ENCODE measurements at regions not wholly inside any gene's neighbourhood (a gene's known extent, or its start where the extent isn't known, plus 50 kb on each side); places are given as distances from the start of the nearest gene placed in this dataset.

- no peak for DNase-seq
These were observed 557.8 kb downstream of the HACE1 start for GRCh38 chr6:104301951-104302350.

- no peak for DNase-seq
These were observed 573.1 kb downstream of the HACE1 start for GRCh38 chr6:104286641-104287040.

- DNase-seq, result no peak
These were observed 574.8 kb downstream of the HACE1 start for GRCh38 chr6:104284872-104285271.

GRCh38 chr6:104282581-104282980 lies 577.1 kb downstream of the HACE1 start:
- DNase-seq, result no peak

GRCh38 chr6:104281370-104281769 lies 578.3 kb downstream of the HACE1 start:
- no peak for DNase-seq

- DNase-seq, result no peak
These were observed 591.3 kb downstream of the HACE1 start for GRCh38 chr6:104268389-104268788.

GRCh38 chr6:104266922-104267321 lies 592.8 kb downstream of the HACE1 start:
- no peak for DNase-seq

- DNase-seq, result no peak
These were observed 603.1 kb downstream of the HACE1 start for GRCh38 chr6:104256646-104257045.

GRCh38 chr6:104253236-104253635 lies 606.5 kb downstream of the HACE1 start:
- DNase-seq, result no peak

GRCh38 chr6:104252276-104252675 lies 607.4 kb downstream of the HACE1 start:
- DNase-seq, result no peak

GRCh38 chr6:104251651-104252050 lies 608.1 kb downstream of the HACE1 start:
- no peak for DNase-seq

- DNase-seq, result no peak
These were observed 618.9 kb downstream of the HACE1 start for GRCh38 chr6:104240865-104241264.

GRCh38 chr6:104239971-104240370 lies 619.7 kb downstream of the HACE1 start:
- no peak for DNase-seq

- no peak for DNase-seq
These were observed 630.7 kb downstream of the HACE1 start for GRCh38 chr6:104229057-104229456.

GRCh38 chr6:104227508-104227907 lies 632.2 kb downstream of the HACE1 start:
- DNase-seq, result no peak

GRCh38 chr6:104226790-104227446 lies 632.8 kb downstream of the HACE1 start:
- DNase-seq, result no peak

- no peak for DNase-seq
These were observed 641.6 kb downstream of the HACE1 start for GRCh38 chr6:104218116-104218515.

- no peak for DNase-seq
These were observed 644.8 kb downstream of the HACE1 start for GRCh38 chr6:104214901-104215300.

- no peak for DNase-seq
These were observed 646.6 kb downstream of the HACE1 start for GRCh38 chr6:104212977-104213668.

- DNase-seq, result no peak
These were observed 652.1 kb downstream of the HACE1 start for GRCh38 chr6:104207635-104208034.

- DNase-seq, result no peak
These were observed 658.2 kb downstream of the HACE1 start for GRCh38 chr6:104201557-104201956.

- no peak for DNase-seq
These were observed 672.1 kb downstream of the HACE1 start for GRCh38 chr6:104187616-104188015.

- DNase-seq, result no peak
These were observed 672.9 kb downstream of the HACE1 start for GRCh38 chr6:104186831-104187230.

GRCh38 chr6:104183816-104184435 lies 675.8 kb downstream of the HACE1 start:
- no peak for DNase-seq
